ENCODE measurements at regions not wholly inside any gene's neighbourhood (a gene's known extent, or its start where the extent isn't known, plus 50 kb on each side); places are given as distances from the start of the nearest gene placed in this dataset.

GRCh38 chr12:59936534-59936933 is 340.7 kb downstream of the SLC16A7 start:
- Histone ChIP-seq H3K9me3 (replicated peaks in 1 of 3) (no peaks in the 10 kb centered on the region), H3K4me1 (replicated peaks in 1 of 2) (no peaks in the 10 kb centered on the region), H3K27ac (no peak overlapping the region), H3K4me3 (no peak overlapping the region), H3K36me3 (replicated peaks in 1 of 2) (no peaks in the 10 kb centered on the region), H3K27me3 (no peaks in the 10 kb centered on the region)
- no peak for DNase-seq
- WGBS, 4 donors: 66 to 80% (median 72%) methylated on average over 3 of the region's 3 CpGs
- no peak for TF ChIP-seq POLR2A (IDR thresholded peaks at IDR 0.05)
- TF ChIP-seq, protein P1, sequence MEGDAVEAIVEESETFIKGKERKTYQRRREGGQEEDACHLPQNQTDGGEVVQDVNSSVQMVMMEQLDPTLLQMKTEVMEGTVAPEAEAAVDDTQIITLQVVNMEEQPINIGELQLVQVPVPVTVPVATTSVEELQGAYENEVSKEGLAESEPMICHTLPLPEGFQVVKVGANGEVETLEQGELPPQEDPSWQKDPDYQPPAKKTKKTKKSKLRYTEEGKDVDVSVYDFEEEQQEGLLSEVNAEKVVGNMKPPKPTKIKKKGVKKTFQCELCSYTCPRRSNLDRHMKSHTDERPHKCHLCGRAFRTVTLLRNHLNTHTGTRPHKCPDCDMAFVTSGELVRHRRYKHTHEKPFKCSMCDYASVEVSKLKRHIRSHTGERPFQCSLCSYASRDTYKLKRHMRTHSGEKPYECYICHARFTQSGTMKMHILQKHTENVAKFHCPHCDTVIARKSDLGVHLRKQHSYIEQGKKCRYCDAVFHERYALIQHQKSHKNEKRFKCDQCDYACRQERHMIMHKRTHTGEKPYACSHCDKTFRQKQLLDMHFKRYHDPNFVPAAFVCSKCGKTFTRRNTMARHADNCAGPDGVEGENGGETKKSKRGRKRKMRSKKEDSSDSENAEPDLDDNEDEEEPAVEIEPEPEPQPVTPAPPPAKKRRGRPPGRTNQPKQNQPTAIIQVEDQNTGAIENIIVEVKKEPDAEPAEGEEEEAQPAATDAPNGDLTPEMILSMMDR (IDR thresholded peaks at IDR 0.05): no peak
- intact Hi-C loops (cut with DNase I): no loop called here

DNA sequence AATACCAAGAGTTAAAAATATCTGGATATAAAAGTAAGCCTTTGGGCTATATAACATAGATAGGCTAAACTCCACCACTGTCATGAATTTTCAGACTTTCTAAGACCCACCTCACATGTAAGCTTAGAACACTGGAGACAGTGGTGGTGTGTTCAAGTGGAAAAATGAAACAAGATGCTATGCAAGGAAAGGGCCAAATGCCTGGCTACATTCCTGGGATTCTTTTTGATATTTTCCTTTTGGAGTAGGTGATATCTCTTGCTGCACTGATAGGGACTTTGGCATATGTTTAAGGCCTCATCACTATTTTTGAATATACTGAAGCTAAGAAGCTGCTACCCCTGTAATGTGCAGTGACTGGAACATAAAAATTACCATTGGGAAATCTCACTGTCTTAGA is 341.3 kb downstream of the SLC16A7 start:
- Histone ChIP-seq H3K4me3 (no peak overlapping the region), H3K9me3 (replicated peaks in 1 of 3) (no peaks in the 10 kb centered on the region), H3K27me3 (no peaks in the 10 kb centered on the region), H3K27ac (no peak overlapping the region), H3K36me3 (replicated peaks in 1 of 2) (no peaks in the 10 kb centered on the region), H3K4me1 (replicated peaks in 1 of 2) (no peaks in the 10 kb centered on the region)
- DNase-seq: no peak
- intact Hi-C loops (cut with DNase I): no loop called here
- TF ChIP-seq, protein P1 (IDR thresholded peaks at IDR 0.05): no peak
- no peak for TF ChIP-seq POLR2A (IDR thresholded peaks at IDR 0.05)

- no peak for DNase-seq
- WGBS, 4 donors: 74 to 90% (median 84%) methylated on average over 8 of the region's 8 CpGs
- H3K4me3 ChIP-seq: no peak overlapping the region
- intact Hi-C loops (cut with DNase I): no loop called here
- no peaks in the 10 kb centered on the region for H3K27me3 ChIP-seq
- H3K9me3 ChIP-seq (replicated peaks in 1 of 3): no peaks in the 10 kb centered on the region
- H3K27ac ChIP-seq: no peak overlapping the region
- TF ChIP-seq, protein P1 (IDR thresholded peaks at IDR 0.05): no peak
- TF ChIP-seq POLR2A (IDR thresholded peaks at IDR 0.05): no peak
- H3K4me1 ChIP-seq (replicated peaks in 1 of 2): no peaks in the 10 kb centered on the region
- H3K36me3 ChIP-seq (replicated peaks in 1 of 2): no peaks in the 10 kb centered on the region
These were observed 342.5 kb downstream of the SLC16A7 start for GRCh38 chr12:59938190-59938962.

DNA sequence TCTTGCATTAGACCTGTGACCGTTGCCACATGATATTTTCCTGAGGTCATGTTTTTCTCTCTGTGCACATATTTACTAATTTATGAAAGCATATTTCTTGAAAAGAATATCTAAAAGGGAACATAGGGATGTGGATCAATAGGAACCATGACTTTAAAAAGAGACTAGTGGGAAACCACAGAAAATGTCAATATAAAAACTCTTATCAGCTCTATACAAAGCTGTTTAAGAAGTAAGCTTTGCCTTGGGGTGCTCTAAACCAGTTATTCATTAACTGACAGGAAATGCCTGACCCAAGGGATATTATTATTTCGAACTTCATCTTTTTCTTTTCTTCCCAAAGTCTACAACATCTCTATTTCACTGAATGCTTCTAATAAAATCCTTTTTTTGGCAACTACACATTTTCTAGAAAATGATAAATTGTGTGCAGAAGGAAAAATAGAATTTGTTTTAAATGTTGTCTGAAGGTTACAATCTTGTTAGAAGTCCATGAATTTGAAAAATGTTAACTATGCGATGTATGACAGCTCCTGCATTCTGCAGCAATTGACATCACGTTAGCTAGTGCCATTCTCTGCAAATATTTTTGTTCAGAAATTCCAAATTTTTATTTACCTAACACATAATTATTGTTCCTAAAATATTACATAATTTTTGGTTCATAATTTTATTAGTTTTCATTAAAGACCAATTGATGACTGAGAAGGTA is 345.0 kb downstream of the SLC16A7 start:
- TF ChIP-seq POLR2A (IDR thresholded peaks at IDR 0.05): no peak
- TF ChIP-seq, protein P1 (IDR thresholded peaks at IDR 0.05): no peak
- Histone ChIP-seq H3K4me1 (replicated peaks in 1 of 2) (no peaks in the 10 kb centered on the region), H3K27me3 (no peaks in the 10 kb centered on the region), H3K27ac (no peak overlapping the region), H3K9me3 (replicated peaks in 1 of 3) (no peaks in the 10 kb centered on the region), H3K4me3 (no peak overlapping the region), H3K36me3 (replicated peaks in 1 of 2) (no peaks in the 10 kb centered on the region)
- no peak for DNase-seq
- WGBS, 4 donors: 58 to 67% (median 63%) methylated on average over 4 of the region's 4 CpGs
- intact Hi-C loops (cut with DNase I): no loop called here

Data from adrenal gland (tissue), 9 donors.